ENCODE measurements at regions not wholly inside any gene's neighbourhood (a gene's known extent, or its start where the extent isn't known, plus 50 kb on each side); places are given as distances from the start of the nearest gene placed in this dataset.

- DNase-seq (ENCODE audit: low spot score): no peak
Measured at GRCh38 chr3:99439892-99440291, 198.5 kb upstream of the COL8A1 start.

DNA sequence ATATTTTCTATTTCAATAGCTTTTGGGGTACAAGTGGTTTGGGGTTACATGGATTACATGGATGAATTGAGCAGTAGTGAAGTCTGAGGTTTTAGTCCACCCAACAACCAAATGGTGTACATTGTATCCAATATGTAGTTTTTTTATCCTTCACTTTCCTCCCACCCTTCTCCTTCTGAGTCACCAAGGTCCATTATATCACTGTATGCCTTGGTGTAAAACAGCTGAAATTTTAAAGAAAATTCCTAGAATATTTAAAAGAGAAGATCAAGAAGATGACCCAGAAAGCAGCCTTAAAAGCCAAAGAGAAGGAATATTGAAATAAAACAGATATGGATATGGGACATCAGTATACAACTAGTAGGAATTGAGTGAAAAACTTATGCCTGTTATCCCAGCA, 204.2 kb upstream of the COL8A1 start:
- DNase-seq (ENCODE audit: low spot score): no peak

- no peak for DNase-seq (ENCODE audit: low spot score)
Measured at GRCh38 chr3:99430348-99431134, 207.9 kb upstream of the COL8A1 start.

DNA sequence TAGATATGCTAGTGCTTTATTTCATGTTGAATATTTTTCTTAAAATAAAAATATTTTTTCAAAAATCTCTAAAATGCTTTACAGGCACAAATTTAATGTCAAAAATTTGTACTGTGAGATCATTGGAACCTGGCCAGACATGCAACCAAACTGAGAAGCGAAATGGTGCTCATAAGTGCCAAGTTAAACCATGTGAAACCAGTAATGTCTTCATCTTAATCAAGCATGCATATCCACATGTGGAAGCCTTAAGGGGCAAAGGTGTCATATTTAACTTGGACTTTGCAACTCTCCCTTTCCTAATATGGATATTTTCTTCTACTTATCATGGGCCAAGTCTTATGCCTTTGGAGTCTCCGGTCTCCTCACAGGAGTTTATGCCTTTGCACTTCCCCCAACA, 208.9 kb upstream of the COL8A1 start:
- no peak for DNase-seq (ENCODE audit: low spot score)

- no peak for DNase-seq (ENCODE audit: low spot score)
Measured at GRCh38 chr3:99425930-99426329, 212.5 kb upstream of the COL8A1 start.

DNA sequence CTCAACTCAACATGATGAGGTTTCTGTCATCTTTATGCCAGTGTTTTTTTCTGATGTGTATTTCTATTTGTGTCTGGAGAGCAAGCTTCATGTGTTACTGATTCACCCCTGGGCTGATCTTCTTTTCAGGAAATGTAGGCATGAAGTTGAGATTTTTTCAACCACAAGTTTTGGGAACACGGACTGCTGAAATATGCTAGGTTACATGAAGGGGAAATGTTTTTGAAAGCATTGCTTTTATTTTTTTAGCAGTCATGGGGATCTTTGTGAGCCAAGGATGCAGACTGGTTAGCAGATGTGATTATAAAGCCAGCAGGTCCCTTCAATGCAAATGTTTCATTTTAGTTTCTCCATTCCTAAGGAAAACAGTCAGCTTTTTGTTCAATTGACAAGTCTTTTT, 219.3 kb upstream of the COL8A1 start:
- no peak for DNase-seq (ENCODE audit: low spot score)

- DNase-seq (ENCODE audit: low spot score): no peak
Measured at GRCh38 chr3:99418709-99419108, 219.7 kb upstream of the COL8A1 start.

DNA sequence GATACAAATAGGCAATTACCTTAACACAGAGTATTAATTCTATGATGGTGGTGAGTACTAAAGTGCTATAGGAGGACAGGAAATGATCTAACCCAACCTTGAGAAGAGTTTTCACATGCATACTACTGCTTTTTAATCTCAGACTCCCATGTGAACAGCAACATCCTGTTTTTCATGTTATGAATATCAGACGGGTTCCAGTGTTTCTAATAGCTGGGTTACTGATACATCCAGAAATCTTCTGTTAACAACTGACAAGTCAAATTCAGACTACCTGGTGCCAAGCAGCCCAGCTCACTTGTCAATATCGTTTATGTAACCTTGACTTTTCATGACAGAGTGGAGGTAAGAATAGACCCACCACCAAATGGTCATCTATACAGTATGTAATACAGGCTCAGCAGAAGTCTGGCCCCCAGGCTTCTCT, 220.2 kb upstream of the COL8A1 start:
- DNase-seq (ENCODE audit: low spot score): no peak

GRCh38 chr3:99413504-99413903, 224.9 kb upstream of the COL8A1 start:
- DNase-seq (ENCODE audit: low spot score): no peak

GRCh38 chr3:99410789-99411311, 227.5 kb upstream of the COL8A1 start:
- no peak for DNase-seq (ENCODE audit: low spot score)

DNA sequence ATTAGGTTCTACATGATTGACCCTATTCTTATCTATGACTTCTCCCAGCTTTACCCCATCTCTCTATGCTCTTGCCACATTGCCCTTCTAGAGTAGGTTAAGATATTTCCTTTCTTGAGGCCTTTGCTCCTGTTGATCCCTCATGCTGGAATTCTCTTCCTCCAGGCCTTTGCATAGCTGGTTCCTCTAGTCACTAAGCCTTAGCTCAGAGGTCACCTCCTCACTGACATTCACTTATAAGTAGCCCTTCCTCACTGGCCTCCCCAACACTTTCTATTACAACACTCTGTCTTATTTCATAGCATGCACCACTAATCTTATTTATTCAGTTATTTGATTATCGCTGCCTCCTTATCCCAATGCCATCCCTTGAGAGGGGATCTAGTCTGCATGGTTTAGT, 228.4 kb upstream of the COL8A1 start:
- no peak for DNase-seq (ENCODE audit: low spot score)

DNA sequence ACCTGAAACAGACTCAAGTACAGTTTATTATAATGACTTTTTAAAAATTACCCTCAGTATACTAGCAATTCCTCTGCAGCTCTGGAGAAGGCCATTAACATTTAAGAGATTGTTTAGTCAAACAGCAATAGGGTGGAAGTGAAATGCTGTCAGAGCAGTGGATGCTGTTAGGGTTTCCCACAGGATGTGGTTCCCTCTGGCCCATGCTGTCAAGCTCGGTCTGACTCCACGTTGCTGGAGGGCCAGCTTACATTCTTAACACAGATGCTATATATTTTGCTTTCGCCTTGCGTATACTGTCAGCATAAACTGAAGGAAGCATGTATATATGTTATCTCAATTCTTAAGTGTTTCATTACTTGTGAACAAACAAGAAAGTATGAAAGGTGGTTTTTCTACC, 231.1 kb upstream of the COL8A1 start:
- DNase-seq (ENCODE audit: low spot score): no peak

DNA sequence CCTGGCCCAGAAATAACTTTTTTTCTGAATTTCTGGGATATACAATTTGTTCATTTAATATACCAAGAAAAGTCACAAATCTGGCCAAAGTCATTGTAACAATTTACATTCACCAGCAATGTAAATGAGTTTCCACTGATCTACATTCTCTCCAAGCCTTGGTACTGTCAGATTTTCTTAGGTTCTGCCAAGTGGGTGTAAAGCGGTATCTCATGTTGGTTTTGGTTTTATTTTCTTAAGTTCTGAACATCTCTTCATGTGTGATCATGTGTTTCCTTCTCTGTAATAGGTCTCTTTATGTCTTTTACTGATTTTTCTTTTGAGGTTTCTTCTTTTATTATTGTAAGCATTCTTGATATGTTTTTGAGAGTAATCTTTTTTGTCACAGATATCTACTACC, 235.6 kb upstream of the COL8A1 start:
- no peak for DNase-seq (ENCODE audit: low spot score)

DNA sequence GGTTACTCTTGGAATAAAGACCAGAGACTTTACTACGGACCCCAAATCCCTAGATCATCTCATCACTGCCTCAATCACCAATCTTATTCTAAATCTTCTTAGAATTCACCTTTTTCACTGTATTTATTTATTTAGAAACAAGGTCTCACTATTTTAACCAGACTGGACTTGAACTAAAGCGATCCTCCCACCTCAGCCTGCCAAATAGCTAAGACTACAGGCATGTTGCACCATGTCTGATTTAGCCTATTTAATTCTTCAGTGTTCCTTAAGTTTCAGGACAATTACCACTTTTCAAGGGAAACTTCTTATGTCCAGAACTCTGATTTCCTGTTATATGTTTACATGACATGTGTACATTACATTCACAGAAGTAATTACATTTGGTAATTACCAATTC, 238.0 kb upstream of the COL8A1 start:
- no peak for DNase-seq (ENCODE audit: low spot score)

GRCh38 chr3:99396651-99397275, 241.6 kb upstream of the COL8A1 start:
- no peak for DNase-seq (ENCODE audit: low spot score)

GRCh38 chr3:99394831-99395778, 243.3 kb upstream of the COL8A1 start:
- no peak for DNase-seq (ENCODE audit: low spot score)

DNA sequence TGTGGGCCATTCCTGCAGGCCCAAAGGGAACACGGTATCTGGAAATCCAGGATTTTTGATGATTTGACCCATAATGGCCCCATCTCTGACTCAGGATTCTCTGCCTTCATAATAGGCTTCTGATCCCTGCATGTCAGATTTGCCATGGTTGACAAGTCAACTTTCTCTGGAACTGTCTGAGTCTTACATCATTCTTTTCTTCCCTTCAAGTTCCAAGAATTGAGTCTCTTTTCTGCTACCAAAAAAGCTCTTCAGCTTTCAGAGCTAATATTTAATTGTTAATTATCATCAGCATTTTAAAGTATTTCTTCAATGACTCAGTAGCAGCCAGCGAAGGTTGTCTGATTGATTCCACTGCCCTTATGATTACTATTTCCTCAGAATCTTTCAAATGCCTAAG, 244.4 kb upstream of the COL8A1 start:
- no peak for DNase-seq (ENCODE audit: low spot score)

DNA sequence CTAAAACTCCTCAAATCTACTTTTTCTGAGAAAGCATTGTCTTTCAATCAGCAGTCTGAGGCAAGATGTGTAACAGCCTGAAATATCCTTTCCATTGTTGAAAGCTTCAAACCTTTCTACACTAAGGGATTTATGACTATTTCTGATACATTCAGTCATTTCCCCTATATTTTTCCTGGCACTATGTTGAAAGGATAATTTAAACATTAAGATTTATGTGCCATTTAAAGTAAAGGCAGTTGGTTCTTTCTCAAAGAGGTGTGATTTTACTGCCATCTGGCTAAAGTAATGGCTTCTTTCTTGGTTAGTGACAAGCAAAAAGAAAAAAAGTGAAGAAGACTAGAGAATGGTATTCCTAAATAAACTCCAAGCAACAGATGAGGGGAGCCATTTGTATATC, 249.6 kb upstream of the COL8A1 start:
- DNase-seq (ENCODE audit: low spot score): no peak

GRCh38 chr3:99384596-99384995, 253.8 kb upstream of the COL8A1 start:
- DNase-seq (ENCODE audit: low spot score): no peak

GRCh38 chr3:99376926-99377325, 261.5 kb upstream of the COL8A1 start:
- no peak for DNase-seq (ENCODE audit: low spot score)

DNA sequence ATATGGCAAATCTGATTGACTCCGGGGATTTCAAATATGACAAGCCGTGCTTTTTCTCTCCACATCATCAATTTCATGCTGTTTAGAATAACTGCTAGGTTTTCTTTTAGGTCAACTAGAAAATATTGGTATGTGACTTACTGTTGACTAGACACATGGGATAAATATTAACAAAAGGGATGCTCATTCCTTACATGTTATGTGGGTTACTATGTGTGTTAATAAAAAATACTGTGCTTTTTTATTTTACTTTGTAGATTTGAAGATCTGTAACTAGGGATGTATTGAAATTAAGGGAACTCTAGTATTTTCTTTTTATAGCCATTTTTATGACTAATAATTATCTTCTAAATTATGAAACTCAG, 264.6 kb upstream of the COL8A1 start:
- DNase-seq (ENCODE audit: low spot score): no peak

Data from SK-N-DZ (cell line).